HG02943 (cell line): ENCODE measurements at regions not wholly inside any gene's neighbourhood (a gene's known extent, or its start where the extent isn't known, plus 50 kb on each side); places are given as distances from the start of the nearest gene placed in this dataset.

Source experiments
- ATAC-seq: cut with Tn5 transposase; IDR thresholded peaks from one replicate; pipeline ENCODE4 v1.9.1; 2021; ENCODE audit warnings: mild to moderate bottlenecking, low read depth, moderate library complexity; ENCODE audit not compliant: unreplicated experiment

DNA sequence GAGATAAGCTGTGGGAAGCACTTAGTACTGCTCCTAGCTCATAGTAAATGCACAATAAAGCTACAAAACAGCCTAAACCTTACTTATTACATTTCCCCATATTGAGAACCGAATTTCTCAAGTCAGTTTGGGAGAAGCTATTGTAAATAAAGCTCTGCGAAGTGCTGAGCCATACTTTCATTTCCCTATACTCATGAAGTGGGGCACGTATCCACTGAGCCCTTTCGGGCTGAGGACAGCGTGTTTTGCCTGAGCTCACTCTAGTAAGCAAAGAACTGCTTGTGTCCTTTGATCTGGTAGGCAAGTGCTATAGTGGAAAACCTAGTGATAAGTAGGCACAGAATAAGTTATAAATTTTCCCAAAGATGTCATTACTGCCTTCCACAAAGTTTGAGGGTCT, 165.0 kb downstream of the RSL24D1 start:
- no peak for ATAC-seq

DNA sequence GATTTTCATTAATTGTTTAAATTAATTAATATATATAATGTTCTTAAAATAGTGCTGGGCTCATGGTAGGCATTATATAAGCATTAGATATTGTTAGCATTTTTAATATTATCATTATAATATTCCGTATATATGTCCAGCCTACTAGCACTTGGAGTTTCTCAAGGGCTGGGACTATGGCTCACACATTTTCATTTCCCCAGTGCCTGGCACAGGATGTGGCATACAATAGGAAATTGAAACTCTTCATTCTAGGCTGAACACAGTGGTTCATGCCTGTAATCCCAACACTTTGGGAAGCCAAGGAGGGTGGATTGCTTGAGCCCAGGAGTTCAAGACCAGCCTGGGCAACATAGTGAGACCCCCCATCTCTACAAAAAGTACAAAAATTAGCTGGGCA, 170.4 kb downstream of the RSL24D1 start:
- ATAC-seq: no peak

DNA sequence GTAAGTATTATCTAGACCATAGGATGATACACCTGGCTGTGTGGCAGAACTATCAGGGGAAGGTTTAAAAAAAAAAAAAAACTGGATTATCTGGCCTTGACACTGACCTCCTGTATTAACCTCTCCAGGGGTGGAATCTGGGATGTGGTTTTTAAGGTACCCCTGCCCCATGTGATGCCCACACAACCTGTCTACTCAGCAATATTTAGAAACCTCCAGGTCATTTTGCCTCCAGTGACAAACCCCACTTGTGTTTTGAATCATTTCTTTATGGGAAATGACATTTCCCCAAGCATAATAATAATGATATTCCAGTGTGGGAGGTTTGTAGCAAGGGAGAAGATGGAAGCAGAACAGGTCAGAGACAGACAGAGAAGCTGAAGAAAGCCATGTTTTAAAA, 179.1 kb downstream of the RSL24D1 start:
- ATAC-seq: no peak

DNA sequence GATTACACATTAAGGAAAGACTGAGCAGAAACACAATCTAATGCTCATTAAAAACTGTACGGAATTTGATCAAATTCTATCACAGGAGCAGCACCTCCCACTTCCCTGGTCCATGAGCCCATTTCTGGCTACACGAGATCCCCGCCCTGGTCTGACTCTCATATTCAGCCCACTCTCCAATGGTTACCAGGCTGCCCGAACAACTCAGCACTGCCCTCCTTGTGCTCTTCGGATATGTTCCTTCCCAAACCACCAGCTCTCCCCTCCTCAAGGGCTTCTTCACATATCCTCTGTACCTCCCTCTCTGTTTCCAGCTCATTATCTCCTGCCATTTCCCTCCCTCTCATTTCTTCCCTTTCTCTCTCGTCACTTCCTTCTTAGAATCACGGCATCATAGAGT, 180.5 kb downstream of the RSL24D1 start:
- ATAC-seq: no peak

DNA sequence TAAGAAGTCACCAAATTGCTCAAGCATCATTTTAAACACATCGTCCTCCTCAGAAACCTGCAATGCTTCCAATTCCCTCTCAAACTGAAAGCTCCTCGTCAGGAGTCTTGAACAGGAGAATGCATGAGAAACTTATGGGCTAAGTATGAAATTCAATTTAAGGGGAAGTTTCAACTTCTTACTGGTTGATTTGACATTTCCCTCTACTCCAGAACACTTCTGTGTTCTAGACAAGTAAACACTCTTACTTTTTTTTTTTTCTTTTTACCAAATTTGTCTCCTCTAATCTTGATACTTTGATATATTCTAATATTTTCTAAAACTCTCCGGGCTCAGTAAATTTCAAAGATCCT, 181.7 kb downstream of the RSL24D1 start:
- no peak for ATAC-seq

DNA sequence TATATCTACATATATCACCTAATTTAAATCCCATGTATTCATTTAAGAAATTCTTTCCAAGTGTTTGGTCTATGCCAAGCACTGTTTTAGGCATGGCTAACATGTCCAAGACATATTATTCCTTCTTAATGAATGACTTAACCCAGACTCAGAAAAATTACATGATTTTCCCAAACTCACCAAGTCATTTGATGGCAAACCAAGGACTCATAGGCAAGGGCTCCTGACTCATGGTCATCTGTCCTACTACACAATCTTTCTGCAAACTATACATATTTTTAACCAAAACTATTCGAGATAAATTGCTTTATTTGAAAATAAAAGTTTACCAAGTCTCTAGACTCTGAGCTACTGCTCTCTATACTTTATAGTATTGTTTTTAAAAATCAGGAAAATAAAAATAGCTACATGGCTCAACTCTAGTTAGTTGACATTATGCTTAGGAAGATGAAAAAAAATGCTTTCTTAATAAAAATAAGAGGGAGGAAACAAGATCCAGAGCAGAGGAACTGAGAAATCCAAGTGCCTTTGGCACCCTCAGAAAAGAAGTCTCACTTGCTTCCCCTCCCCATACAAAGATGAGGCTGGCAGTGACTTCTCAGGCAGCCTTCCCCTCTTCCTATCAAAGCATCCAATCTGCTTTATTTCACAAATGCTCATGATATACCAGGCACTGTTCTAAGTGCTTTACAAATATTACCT, 182.2 kb downstream of the RSL24D1 start:
- no peak for ATAC-seq

DNA sequence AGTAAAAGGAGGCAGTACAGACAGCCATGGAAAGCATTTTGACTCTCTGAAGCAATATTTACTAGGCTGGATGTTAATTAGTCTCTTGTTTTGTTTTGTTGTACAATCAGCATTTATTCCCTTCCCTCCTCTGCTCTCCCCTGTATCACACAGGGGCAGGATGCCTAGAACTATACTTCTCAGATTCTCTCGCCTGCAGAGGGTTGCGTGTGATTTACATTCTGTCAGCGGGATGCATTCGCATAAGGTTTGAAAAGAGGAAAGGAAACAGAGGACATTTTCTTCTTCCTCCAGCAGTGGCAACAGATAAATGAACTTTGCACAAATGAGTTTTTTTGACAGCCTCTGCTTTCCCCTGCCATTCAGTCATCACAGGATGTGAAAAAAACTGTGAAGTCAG, 188.3 kb downstream of the RSL24D1 start:
- ATAC-seq: no peak

DNA sequence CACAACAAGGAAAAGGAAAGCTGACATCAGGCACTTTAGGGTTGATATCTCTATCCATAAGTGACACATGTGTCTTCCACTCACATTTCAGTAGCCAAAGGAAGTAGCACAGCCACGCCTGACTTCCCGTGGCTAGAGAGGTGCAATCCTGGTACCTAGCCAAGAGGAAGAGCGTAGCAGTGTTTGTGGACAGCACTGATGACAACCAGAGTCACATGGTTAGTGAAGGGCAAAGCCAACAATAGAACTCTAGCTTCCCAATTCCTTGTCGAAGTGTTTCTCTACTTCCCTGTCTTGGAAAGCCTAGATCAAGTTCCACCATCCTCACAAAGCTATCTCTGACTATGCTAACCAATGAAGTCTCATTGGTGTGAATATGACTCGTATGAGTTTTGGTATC, 189.2 kb downstream of the RSL24D1 start:
- no peak for ATAC-seq

DNA sequence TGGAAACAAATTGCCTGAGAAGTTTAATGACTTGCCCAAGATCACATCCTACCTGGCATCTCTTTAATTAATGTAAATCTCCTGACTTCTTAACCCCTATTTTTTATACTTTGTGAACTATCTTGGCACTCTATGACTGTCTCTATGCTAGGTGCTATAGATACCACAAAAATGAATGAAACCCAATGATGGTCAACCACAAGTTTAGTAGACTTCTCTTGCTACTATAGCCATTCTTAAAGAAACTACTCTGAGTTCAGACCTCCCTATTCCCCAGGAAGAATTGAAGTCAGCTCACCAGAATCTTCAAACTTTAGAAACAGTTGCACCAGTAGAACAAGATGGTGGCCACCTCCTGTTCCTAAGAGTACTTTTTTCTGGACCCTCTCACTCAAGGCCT, 191.1 kb downstream of the RSL24D1 start:
- ATAC-seq: no peak

DNA sequence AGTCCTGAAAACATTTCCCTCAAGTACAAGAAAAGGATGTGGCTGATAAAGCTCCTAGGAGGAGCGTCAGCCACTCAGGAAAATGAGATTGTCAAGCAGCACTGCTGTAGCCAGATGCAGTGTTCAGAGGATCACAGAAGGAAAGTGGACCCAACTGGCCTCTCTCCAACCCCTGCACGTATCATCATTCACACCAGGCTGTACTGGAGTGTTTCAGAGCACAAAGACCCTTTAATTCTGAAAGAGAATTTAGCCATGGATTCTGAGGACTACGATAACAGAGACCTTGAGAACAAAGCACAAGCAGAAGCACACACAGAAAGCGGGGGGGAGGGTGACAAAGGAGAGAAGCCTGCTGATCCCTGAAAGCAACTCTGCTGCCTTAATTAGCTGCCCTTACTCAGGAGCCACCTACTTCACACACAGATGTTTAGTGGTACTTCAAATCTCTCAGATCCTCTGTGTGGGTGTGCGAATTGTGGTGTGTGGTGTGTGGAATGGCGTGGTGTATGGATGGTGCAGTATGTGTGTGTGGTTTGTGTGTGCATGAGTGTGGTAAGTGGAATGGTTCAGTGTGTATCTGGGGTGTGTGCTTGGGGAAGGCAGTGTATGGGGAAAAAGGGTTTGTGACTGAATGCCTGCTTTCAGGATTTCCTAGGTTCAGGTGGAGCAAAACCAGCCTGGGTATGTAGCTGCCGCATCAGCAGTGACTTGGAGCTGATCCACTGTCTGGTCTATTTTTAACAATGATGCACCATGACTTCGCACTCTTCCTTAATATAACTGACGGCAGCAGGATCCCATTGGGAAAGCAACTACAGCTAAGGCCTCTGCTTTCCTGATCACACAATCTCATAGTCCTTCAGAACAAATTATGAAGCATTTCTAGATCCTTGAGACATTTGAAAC, 192.5 kb downstream of the RSL24D1 start:
- ATAC-seq: no peak

DNA sequence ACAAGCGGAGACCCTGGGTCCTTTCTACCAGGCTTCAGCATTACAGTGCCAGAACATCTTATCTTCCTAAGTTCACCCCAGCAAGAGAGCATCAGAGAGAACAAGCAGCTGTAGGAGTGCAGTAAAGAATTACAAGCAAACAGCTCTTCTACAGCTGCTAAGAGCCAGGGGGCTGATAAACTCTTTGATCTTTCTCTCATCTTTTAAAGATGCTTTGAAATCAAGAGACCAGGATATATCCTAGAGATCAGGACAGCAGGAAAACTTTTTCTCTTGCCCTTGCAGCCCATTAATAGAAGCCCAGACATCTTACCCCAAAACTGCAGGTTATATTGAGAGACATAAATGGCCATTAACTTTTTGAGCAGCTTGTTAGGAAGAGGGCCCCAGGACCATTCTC, 198.1 kb downstream of the RSL24D1 start:
- ATAC-seq: no peak

DNA sequence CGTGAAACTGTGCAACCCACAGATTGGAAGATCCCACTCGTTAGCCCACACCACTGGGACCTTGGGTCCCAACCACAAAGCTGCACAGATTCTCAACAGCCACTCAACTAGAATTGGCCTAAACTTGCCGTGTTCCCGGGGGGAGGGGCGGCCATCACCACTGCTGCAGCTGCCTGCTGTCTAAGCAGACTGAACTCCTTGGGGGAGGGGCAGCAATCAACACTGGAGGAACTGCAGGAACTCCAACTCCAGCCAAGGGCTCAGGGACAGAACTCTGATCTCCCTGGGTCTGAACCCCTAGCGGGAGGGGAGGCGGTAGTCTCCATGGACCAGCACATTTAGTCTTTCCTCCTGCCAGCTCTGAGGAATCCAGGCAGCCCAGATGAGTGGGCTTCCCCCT, 205.9 kb downstream of the RSL24D1 start:
- ATAC-seq: no peak

DNA sequence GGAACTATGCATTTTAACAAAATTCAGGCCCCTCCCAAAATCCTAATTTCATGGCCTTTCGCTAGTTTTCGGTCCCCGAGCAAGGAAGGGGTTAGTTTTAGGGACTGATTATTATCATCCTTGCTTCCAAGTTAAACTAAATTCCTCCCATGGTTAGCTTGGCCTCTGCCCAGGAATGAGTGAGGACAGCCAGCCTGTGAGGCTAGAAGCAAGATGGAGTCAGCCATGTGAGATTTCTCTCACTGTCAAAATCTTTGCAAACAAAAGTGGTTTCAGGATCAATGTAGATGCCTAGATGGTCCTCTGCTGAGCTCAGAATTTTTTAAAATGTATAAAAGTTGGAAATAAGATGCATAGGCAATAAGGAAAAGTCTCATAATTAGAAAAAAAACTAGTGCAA, 208.9 kb downstream of the RSL24D1 start:
- ATAC-seq: no peak

DNA sequence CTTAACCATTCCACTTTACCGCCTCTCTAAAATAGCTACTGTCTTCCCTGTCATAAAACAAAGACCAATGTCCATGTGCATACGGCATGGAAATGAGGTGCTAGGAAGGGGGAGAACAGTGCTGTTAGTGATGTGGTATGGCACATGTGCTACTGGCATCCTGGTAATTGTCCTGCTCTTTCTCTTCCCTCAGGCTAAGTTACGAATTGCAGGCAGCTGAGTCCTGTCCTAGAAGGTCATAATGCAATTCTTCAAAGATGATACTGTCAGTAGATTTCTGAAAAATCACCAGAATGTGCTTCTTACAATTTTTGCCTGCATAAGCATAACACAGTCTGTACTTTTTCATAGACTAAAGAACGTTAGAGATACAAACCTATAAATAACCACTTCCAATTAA, 216.8 kb downstream of the RSL24D1 start:
- ATAC-seq: no peak

DNA sequence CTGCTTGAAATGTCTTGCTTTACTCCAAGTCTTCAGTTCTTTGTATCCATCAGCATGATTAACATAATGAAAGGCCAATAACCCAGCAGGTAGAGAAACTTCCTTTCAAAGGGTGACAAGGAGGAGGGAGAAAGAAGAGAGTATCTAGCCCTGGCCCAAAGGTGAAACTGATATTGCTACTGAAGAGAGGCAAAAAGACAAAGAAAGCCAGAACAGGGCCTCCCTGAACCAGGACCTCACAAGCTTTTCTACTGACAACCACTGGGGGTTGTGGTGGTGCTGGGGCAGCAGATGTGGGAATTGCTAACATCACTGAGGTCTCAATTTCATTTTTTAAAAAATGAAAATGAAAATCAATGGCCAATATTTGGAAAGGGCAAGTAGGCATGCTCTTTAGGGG, 234.1 kb downstream of the RSL24D1 start:
- no peak for ATAC-seq

DNA sequence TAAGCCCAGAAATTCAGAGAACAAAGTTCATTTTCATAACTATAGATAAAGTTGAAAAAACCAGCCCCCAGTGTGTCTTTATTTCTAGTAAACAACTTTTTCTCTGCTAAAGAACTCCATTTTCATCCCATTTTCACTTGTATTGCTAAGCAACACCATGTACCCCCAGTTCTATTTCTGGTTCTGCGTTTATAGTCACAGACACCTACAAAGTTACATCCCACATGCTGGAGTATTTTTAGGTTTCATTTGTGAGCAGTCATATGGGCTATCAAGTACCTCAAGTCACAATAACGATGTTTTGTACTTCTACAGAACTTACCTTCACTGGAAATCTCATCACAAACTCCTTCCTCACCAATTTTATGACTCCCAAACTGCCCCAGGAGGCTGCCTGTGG, 236.5 kb downstream of the RSL24D1 start:
- no peak for ATAC-seq

DNA sequence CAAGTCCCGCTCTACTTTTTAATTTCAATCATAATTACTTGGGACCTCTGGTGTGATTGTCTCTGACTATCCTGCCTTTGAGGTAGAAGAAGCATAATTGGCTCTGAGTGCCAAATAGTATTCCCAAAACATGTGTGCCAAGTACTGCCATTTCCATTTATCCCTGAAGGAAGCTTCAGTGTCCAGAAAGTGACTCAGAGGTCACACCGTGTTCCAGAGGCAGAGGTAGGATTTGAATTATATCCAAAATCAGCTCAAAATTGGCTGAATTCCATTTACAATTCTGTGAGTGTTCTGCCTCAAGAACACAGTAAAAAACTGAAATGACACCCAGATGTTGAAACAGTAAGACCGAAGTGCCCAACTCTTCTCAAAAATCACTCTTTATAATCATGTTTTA, 255.3 kb downstream of the RSL24D1 start:
- ATAC-seq: no peak

DNA sequence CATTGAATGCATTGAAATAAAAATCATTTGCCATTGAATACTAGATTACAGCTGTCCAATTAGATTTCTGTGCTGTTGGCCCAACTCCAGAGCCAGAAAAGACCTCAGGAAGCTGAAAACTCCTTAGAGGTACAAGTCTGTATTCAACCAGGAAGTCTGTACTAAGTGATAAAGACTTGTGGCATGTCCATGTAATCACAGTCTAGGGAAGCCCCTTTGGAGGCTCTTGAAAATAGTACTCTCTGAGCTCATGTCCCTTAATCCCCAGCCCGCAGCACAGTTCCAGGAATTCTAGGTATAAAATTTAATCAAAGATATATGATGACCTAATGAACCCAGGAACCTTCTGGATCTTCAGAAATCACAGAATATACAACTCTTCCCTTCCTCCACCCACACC, 279.4 kb downstream of the RSL24D1 start:
- no peak for ATAC-seq

DNA sequence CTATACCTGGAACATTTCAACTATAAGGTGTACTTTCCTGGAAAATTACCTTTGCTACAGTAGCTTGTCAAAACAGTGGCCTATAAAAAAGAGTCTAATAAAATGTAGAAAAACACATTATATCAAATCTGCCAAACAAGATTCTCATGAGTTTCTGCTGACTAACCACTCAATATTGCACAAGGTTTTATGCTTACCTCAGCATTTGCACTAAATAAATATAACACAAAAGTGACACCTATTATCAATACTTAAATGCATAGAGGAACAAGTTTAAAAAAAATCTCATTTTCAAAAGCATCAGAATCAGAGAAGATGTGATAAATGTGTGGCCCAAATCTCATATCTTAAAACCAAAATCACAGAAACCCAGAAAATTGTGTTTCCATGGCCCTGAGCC, 281.4 kb downstream of the RSL24D1 start:
- no peak for ATAC-seq

DNA sequence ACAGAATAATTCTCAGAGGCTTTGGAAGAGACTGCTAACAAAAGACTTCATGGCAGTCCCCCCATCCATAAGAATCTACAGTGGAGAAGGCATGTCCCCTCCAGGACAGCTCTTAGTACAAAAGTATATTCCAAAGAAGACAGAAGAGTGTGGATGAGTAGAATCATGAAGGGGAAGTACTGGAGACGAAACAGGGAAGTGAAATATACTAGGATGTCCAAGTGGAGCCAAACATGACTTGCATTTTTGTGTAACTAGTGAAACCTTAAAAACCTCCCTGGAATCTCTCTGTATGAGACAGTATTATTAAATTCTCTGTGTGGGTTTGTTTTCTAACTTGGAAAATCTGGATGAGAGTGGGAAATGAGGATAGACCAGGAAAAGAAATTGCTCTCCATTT, 312.4 kb downstream of the RSL24D1 start:
- ATAC-seq: no peak

DNA sequence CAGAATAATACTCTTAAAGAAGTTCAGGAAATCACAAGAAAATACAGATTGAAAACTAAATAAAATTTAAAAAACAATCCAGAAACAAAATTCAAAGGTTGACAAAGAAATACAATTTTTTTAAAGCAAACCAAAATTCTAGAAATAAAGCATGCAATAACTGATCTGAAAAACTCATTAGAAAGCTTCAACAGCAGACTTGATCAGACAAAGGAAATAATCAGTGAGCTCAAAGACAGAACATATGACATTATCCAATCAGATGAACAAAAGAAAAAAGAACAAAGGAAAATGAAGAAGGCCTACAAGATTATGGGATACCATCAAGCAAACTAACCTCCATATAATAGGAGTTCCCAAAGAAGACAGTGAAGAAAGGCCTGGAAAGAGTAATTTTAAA, 336.8 kb downstream of the RSL24D1 start:
- ATAC-seq: no peak

DNA sequence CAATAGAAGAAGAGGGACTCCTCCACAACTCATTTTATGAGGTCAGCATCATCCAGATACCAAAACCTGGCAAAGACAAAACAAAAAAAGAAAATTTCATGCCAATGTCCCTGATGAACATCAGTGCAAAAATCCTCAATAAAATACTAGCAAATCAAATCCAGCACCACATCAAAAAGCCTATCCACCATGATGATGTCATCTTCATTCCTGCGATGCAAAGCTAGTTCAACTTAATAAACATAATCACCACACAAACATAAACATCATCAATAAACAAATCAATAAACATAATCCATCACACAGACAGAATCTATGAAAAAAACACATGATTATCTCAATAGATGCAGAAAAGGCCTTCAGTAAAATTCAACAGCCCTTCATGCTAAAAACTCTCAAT, 342.1 kb downstream of the RSL24D1 start:
- no peak for ATAC-seq
